GM23248 (cell line): ENCODE measurements at regions not wholly inside any gene's neighbourhood (a gene's known extent, or its start where the extent isn't known, plus 50 kb on each side); places are given as distances from the start of the nearest gene placed in this dataset.

Experiments used
- EZH2 ChIP-seq: fragments of 200-600 bp; sonication (generic); IDR thresholded peaks from 2 replicates; pipeline ENCODE4 v1.6.1; 2018; ENCODE audit warnings: antibody characterized with exemption, mild to moderate bottlenecking; ENCODE audit not compliant: insufficient read depth, poor library complexity, severe bottlenecking
- EZH2phosphoT487 ChIP-seq: fragments of 200-600 bp; sonication (generic); IDR thresholded peaks from 2 replicates; pipeline ENCODE4 v1.6.1; 2018; ENCODE audit warnings: antibody characterized with exemption, moderate library complexity, mild to moderate bottlenecking, low read depth; ENCODE audit not compliant: insufficient read depth

GRCh38 chr3:193991666-193992424, 144.1 kb upstream of the HES1 start:
- TF ChIP-seq EZH2phosphoT487 = no peak
- no peak for TF ChIP-seq EZH2
